SH-SY5Y (cell line): ENCODE measurements at regions not wholly inside any gene's neighbourhood (a gene's known extent, or its start where the extent isn't known, plus 50 kb on each side); places are given as distances from the start of the nearest gene placed in this dataset.

Source experiments
- GATA2 ChIP-seq: IDR thresholded peaks from 2 replicates; pipeline ENCODE4 v1.6.1; 2011; ENCODE audit warnings: mild to moderate bottlenecking, low read depth, low read length
- GATA3 ChIP-seq: IDR thresholded peaks from 2 replicates; pipeline ENCODE4 v1.6.1; 2011; ENCODE audit warnings: low read depth, mild to moderate bottlenecking, low read length, moderate library complexity

- TF ChIP-seq GATA3 (no peak), GATA2 (no peak)
These were observed 95.8 kb downstream of the TMEM174 start for GRCh38 chr5:73268826-73269225.
